HL-60/S4 (cell line): ENCODE measurements at regions not wholly inside any gene's neighbourhood (a gene's known extent, or its start where the extent isn't known, plus 50 kb on each side); places are given as distances from the start of the nearest gene placed in this dataset.
"Not testable (repeated sequence)": the region's sequence is repeated elsewhere in the genome, so short reads cannot be mapped to it uniquely, and the experiment has no call there.

ENCODE experiments used
- in situ Hi-C: fragments of 300-500 bp; cut with MboI; formaldehyde crosslinking; loops from 2 replicates; pipeline ENCODE4 v1.14.3; 2022; ENCODE audit warnings: low sequenced_read_pairs

- in situ Hi-C loops = no loop called here
These were observed 579.4 kb upstream of the SLC8A1 start for GRCh38 chr2:41031282-41031681.

GRCh38 chr2:41032715-41033114 is 580.8 kb upstream of the SLC8A1 start:
- in situ Hi-C loops = no loop called here

GRCh38 chr2:41033127-41033526 is 581.2 kb upstream of the SLC8A1 start:
- in situ Hi-C loops = no loop called here

- in situ Hi-C loops = no loop called here
These were observed 586.5 kb upstream of the SLC8A1 start for GRCh38 chr2:41038408-41038807.

GRCh38 chr2:41039750-41040149 is 587.9 kb upstream of the SLC8A1 start:
- in situ Hi-C loops = not testable (repeated sequence)

GRCh38 chr2:41040782-41041520 is 589.1 kb upstream of the SLC8A1 start:
- in situ Hi-C loops = no loop called here

GRCh38 chr2:41042343-41042742 is 590.5 kb upstream of the SLC8A1 start:
- in situ Hi-C loops = no loop called here

- in situ Hi-C loops = no loop called here
These were observed 609.5 kb upstream of the SLC8A1 start for GRCh38 chr2:41061356-41061755.

- in situ Hi-C loops = no loop called here
These were observed 610.4 kb upstream of the SLC8A1 start for GRCh38 chr2:41062336-41062735.

- in situ Hi-C loops = no loop called here
These were observed 614.3 kb upstream of the SLC8A1 start for GRCh38 chr2:41066168-41066567.

GRCh38 chr2:41068740-41069139 is 616.9 kb upstream of the SLC8A1 start:
- in situ Hi-C loops = no loop called here

- in situ Hi-C loops = no loop called here
These were observed 626.5 kb upstream of the SLC8A1 start for GRCh38 chr2:41078341-41078740.

- in situ Hi-C loops = no loop called here
These were observed 627.1 kb upstream of the SLC8A1 start for GRCh38 chr2:41079011-41079410.

- in situ Hi-C loops = no loop called here
These were observed 632.4 kb upstream of the SLC8A1 start for GRCh38 chr2:41084321-41084720.

- in situ Hi-C loops = no loop called here
These were observed 636.1 kb upstream of the SLC8A1 start for GRCh38 chr2:41087946-41088345.

- in situ Hi-C loops = no loop called here
These were observed 649.4 kb upstream of the SLC8A1 start for GRCh38 chr2:41101281-41101680.

- in situ Hi-C loops = no loop called here
These were observed 657.9 kb upstream of the SLC8A1 start for GRCh38 chr2:41109744-41110143.

- in situ Hi-C loops = no loop called here
These were observed 660.1 kb upstream of the SLC8A1 start for GRCh38 chr2:41111836-41112627.

GRCh38 chr2:41116106-41116797 is 664.4 kb upstream of the SLC8A1 start:
- in situ Hi-C loops = no loop called here

- in situ Hi-C loops = no loop called here
These were observed 667.6 kb upstream of the SLC8A1 start for GRCh38 chr2:41119489-41119888.

- in situ Hi-C loops = no loop called here
These were observed 671.5 kb upstream of the SLC8A1 start for GRCh38 chr2:41123341-41123740.

GRCh38 chr2:41127351-41127750 is 675.5 kb upstream of the SLC8A1 start:
- in situ Hi-C loops = no loop called here
